H54 (cell line): ENCODE measurements at regions not wholly inside any gene's neighbourhood (a gene's known extent, or its start where the extent isn't known, plus 50 kb on each side); places are given as distances from the start of the nearest gene placed in this dataset.
"Not testable (repeated sequence)": the region's sequence is repeated elsewhere in the genome, so short reads cannot be mapped to it uniquely, and the experiment has no call there.

Source experiments
- DNase-seq: peaks from one replicate; pipeline ENCODE4 v3.0.0; 2011; ENCODE audit warnings: low spot score, mixed read lengths; ENCODE audit not compliant: insufficient read length
- FAIRE-seq: peaks from 3 replicates; lab custom pipeline; 2011; peaks lifted over from hg19 to GRCh38; lab: Jason Lieb, UNC
- POLR2A ChIP-seq: IDR thresholded peaks from 2 replicates; pipeline ENCODE4 v1.6.1; 2011; ENCODE audit warnings: low read depth, mild to moderate bottlenecking, low read length

DNA sequence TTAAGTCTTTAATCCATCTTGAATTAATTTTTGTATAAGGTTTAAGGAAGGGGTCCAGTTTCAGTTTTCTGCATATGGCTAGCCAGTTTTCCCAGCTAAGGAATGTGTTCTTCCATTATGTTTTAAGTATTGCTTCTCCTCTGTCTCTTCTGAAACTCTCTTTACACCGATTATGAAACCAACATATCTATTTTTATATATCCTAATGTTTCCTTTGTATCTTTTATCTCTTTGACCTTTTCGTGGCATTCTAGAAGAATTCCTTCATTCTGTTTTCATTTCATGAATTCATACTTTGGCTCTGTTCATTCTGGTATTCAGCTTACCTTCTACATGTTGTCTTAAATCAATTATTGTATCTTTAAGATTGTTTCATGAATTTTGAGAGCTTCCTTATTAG lies 697.0 kb upstream of the ACVR2A start:
- no peak for FAIRE-seq
- DNase-seq = no peak

DNA sequence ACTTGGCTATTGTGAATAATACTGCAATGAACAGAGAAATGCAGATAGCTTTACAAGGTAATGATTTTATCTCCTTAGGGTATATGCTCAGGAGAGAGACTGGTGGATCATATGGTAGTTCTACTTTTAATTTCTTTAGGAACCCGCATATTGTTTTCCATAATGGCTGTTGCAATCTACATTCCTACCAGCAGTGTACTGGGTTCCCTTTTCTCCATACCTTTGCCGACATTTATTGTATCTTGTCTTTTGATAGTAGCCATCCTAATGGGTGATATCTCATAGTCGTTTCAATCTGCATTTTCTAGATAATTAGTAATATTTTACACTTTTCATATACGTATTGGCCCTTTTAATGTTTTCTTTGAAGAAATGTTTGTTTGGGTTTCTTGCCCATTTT lies 702.9 kb upstream of the ACVR2A start:
- FAIRE-seq (no peak), DNase-seq (no peak)

More for the DNA sequence above, 697.0 kb upstream of the ACVR2A start:
- no peak for TF ChIP-seq POLR2A

DNA sequence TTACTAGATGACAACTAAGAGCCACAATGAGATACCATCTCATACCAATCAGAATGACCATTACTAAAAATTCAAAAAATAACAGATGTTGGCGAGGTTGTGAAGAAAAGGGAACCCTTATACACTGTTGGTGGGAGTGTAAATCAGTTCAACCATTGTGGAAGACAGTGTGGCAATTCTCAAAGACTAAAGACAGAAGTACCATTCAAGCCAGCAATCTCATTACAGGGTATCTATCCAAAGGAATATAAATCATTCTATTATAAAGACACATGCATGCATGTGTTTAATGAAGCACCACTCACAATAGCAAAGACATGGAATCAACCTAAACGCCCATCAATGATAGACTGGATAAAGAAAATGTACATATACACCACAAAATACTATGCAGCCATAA lies 705.1 kb upstream of the ACVR2A start:
- not testable (repeated sequence) for FAIRE-seq, DNase-seq

More for the DNA sequence above, 702.9 kb upstream of the ACVR2A start:
- no peak for TF ChIP-seq POLR2A

DNA sequence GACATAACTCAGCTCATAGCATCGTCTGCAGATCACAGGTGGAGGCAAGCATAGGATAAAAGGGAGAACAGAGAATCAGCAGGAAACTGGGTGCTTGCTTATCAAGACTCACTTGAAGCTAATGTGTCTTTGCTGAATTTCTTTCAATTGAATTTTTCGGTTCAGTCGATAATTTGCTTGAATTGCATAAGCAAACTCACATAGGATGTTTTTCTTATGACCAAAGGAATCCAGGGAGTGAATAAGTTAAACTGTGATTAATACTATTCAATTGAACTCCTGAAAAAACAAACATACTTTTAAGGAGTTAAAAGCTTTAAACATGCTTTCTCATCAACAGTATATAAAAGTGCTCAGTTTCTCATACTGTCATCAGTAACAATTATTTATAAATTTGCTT lies 707.1 kb upstream of the ACVR2A start:
- FAIRE-seq = no peak
- no peak for TF ChIP-seq POLR2A
- no peak for DNase-seq

DNA sequence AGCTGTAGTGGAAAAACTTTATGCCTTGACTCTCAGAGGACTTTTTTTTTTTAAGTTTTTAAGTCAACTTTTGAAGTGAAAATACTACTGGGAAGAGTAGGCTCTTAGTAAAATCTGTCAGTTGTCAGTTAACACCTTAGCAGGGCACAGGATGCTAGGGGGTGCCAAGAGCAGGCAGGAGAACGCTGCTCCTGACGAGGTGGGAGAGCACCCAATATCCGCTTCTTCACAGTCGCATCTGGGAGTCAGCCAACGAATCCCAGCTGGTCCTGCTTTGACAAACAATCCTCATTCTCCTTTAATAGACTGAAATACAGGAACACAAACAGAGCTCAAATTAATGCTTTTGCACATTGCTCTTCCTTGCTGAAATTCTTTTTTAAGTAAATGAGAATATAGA lies 709.5 kb upstream of the ACVR2A start:
- DNase-seq (no peak), FAIRE-seq (no peak)
- no peak for TF ChIP-seq POLR2A

DNA sequence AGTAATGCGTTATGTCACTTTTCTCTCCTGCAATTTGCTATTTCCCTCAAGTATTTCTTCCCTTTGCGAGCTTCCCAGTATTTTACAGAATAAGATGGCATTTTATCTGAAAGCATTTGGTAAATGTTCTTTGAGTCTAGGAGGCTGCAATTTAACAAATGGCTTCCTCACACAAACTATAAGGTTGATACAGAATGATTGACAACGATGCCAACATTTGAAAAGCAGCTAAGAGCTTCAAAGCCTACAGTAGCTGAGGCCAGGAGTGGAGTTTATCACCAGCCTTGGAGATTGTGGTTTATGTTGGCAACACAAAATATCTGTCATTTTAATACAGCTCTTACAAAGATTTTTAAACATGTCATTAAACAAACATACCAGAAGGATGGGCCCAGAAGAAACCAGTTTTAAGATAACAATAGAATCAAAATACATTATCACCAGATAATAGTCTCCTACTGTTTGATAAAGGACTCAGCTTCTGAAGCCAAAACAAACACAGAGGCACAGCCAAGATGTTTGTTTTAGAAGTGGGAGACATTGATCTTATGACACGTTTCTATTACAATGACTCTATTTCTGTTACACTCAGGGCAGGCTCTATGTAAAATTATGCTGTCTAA lies 711.4 kb upstream of the ACVR2A start:
- no peak for FAIRE-seq
- DNase-seq = no peak
- TF ChIP-seq POLR2A = no peak

DNA sequence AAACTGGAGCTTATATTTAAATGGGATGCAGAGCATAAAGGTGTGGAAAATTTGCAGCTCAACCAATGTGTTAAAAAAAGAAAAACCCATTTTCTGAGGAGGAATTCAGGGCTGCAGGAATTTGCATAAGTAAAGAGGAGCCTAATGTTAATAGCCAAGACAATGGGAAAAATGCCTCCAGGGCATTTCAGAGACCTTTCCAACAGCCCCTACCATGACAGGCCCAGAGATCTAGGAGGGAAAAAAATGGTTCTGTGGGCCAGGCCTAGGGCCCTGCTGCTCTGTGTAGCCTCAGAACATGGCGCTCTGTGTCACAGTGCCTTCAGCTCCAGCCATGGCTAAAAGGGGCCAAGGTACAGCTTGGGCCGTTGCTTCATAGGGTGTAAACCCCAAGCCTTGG lies 719.7 kb upstream of the ACVR2A start:
- no peak for FAIRE-seq
- DNase-seq = no peak
- no peak for TF ChIP-seq POLR2A

DNA sequence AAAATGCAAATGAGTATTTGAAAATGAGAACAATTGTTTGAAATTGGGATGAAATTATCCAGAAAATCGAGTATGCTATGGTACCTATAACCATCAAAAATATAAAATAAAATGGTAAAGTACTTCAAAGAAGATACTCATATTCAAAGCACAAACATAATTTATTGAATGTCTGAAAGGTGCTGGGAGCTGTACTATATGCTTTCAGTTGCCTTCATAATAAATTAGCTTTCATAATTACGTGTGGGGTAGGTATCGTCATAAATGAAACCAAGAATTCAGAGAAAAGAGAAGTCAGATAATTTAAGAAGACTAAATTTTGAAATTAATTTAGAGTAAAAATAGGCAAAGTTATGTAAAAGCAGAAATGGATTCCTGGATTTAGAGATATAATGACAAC lies 721.9 kb upstream of the ACVR2A start:
- FAIRE-seq = no peak
- no peak for DNase-seq
- no peak for TF ChIP-seq POLR2A

DNA sequence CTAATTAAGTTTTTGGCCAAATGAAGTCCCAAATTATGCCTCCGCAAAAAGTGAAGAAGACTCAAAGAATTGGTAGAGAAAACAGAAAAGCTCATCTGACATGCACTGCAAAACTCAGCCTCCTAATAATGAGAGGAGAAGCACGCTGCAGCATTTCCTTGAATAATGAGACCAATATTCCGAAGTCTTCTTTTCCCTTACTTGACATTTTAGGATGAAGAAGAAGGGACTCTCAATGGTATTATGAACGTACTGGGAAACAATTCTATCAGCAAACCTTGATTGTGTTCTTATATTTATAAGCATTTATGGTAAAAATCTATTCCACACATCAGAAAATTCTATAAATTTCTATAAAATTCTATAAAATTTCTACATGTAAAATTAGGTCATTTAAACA lies 733.9 kb upstream of the ACVR2A start:
- DNase-seq (no peak), FAIRE-seq (no peak)
- no peak for TF ChIP-seq POLR2A

DNA sequence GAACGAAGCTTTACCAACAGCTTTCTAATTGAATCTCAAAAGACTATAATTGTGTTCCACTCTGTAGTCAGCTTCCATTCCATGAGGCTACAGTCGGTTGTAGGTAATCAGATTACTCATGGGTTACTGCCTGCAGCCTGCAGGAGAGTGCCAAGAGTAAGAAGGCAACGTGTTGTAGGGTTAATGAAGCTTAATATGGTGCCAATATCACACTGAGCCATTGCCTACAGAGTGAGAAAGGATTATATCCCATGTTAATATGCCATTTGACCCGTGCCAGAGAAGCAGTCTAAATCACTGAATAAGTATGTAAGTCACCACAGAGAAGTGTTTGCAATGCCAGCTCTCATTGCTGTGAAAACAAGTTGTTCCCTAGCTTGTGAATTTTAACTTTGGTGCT lies 734.5 kb upstream of the ACVR2A start:
- DNase-seq = no peak
- no peak for TF ChIP-seq POLR2A
- no peak for FAIRE-seq

DNA sequence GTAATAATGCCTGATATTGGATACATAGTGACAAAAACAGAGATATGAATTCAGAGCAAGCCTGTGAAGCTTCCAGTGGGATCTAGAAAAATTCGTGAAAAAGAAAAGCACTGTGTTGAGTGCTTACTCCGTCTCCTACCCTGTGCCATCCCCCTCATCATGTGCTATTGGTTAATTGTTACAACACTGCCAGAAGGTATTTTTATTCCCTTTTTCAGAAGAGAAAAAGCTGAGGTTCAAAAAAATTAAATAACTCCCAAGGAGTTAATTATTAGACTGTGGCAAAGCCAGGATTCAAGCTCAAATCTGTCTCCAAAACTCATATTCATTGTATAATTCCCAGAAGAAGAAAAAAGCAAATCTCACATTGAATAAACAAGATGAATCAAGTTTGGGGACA lies 735.5 kb upstream of the ACVR2A start:
- FAIRE-seq (no peak), DNase-seq (no peak)
- TF ChIP-seq POLR2A = no peak

DNA sequence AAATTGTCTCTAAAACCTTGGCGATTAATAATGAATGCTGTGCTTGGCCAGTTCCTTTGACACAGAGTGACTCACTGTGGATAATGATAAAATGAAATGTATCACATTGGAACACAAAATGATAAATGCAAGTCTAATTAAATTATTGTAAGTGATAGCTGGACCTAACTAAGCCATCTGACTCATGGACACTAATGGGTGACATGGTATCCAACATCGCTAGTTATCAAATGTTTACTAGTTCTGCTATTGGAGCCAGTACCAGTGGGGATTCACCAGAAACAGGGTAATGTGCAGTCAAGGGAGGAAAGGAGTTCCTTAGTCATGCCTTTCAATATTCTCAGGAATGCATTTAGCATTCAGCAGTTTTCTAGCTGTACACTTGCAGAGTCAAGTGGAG lies 736.3 kb upstream of the ACVR2A start:
- FAIRE-seq (no peak), DNase-seq (no peak)
- no peak for TF ChIP-seq POLR2A

DNA sequence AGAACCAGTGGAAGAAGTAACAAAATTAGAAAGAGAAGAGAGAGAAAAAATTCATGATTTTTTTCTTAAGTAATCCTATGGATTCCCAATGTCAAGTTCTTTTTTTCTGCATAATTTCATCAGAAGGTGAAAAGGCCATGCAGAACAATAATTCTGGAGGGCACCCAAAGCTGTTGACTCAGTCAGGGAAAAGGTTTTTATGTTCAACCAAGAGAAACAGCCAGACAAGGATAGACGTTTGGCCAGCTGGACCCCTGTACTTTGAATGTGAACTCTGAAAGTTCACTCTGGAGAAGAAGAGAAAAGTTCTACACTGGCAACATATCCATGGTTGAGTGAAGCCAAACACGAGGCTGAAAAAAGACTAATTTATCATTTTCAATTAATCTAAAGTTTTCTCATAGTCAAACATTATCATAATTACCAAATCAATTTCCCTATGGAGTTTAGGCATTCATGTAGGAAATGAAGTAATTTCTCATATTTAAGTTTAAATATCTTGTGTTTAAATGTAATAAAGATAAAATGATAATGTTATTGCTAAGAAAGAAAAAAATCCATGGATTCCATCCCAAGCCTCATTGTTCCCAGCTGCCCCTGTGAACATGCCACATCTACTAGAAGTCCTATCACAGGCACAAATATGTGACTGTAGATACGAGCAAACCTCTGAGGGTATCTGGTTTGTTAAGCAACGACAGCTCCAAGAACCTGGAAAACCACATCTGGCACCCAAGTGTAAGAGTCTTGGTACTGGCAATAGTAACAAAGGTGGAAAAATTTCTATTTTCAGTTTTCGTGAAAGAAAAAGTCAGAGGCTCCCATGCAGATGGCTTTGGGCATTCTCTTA lies 742.7 kb upstream of the ACVR2A start:
- no peak for FAIRE-seq

DNA sequence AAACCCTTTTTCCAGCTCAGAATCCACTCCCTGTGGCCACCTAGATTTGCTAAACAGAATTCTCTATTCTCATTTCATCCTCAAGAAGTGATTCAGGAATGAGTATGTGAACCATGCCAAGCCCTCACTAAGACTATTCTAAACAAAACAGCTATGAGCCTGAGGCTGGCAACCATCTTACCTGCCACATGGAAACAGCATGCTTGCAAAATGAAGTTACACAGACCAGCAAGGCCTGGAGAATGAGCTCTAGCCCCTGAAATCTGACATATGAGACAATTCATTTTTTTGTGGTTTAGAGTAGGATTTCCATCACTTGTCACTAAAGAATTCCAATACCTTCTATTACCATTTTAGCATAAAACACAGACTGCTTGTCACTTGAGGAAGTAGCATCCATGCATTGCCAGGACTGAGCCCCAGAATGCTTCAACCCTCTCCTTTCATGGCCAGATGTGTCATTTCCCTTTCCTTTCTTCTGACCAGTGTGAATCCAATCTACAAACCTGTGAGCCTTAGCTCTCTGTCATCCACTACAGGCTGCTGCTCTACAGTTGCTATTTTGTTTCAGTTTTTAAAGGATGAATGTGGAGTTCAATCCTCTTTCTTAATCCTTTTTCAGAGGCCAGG lies 744.3 kb upstream of the ACVR2A start:
- FAIRE-seq = no peak
- no peak for TF ChIP-seq POLR2A

More for the DNA sequence above, 742.7 kb upstream of the ACVR2A start:
- no peak for DNase-seq
- no peak for TF ChIP-seq POLR2A

More for the DNA sequence above, 744.3 kb upstream of the ACVR2A start:
- no peak for DNase-seq
